A673 (cell line): ENCODE measurements at regions not wholly inside any gene's neighbourhood (a gene's known extent, or its start where the extent isn't known, plus 50 kb on each side); places are given as distances from the start of the nearest gene placed in this dataset.

ENCODE experiments used
- EZH2 ChIP-seq: fragments of 200-600 bp; sonication (generic); IDR thresholded peaks from 2 replicates; pipeline ENCODE4 v1.6.1; 2017; ENCODE audit warnings: borderline replicate concordance, low read depth, mild to moderate bottlenecking, mixed read lengths, antibody characterized with exemption, low read length; ENCODE audit not compliant: poor library complexity, severe bottlenecking
- TF ChIP-seq, protein P1 (sequence below): fragments of 300-800, 200-600 bp; sonication (generic); conservative IDR thresholded peaks from 2 replicates; pipeline ENCODE4 v1.5.1; 2017; ENCODE audit warnings: low read depth, mild to moderate bottlenecking, antibody characterized with exemption, low read length, moderate library complexity, mixed read lengths

DNA sequence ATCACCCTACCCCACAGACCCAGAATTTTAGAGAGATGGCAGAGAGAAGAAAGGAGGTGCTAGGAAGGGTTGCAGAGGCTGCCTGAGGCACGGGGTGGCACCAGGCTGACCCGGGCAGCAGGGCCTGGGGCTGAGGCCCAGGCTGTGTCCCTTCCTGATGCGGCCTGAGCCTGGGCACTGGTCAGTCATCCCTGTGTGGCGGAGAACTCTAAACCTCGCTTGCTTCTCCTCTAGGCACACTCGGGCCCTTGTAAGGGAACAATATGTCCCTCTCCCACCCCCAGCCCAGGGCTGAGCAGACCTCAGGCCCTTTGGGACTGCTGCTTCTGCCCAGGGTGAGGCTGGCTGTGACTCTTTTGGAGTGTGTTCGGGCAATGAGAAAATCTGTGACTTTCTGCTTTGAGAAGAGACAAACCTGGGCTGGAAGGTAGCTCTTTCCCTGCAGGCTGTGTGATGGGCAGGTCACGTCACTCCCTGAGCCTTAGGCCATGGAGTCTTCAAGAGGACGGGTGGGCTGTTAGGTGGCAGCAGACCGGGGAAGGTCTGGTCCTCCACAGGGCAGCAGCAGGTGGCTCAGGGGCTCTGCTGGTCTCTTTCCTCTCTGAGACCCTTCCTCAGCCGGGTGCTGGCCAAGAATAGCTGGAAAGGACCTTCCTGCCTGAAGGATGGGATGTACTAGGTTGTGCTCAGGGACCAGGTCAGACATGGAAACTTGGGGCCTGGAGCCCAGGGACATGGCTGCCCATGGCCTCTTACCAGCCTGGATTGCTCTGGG lies 96.8 kb downstream of the GLI2 start:
- TF ChIP-seq, protein P1, sequence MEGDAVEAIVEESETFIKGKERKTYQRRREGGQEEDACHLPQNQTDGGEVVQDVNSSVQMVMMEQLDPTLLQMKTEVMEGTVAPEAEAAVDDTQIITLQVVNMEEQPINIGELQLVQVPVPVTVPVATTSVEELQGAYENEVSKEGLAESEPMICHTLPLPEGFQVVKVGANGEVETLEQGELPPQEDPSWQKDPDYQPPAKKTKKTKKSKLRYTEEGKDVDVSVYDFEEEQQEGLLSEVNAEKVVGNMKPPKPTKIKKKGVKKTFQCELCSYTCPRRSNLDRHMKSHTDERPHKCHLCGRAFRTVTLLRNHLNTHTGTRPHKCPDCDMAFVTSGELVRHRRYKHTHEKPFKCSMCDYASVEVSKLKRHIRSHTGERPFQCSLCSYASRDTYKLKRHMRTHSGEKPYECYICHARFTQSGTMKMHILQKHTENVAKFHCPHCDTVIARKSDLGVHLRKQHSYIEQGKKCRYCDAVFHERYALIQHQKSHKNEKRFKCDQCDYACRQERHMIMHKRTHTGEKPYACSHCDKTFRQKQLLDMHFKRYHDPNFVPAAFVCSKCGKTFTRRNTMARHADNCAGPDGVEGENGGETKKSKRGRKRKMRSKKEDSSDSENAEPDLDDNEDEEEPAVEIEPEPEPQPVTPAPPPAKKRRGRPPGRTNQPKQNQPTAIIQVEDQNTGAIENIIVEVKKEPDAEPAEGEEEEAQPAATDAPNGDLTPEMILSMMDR = no peak
- TF ChIP-seq EZH2 = no peak
